Natural killer cell (primary cell): ENCODE measurements at regions not wholly inside any gene's neighbourhood (a gene's known extent, or its start where the extent isn't known, plus 50 kb on each side); places are given as distances from the start of the nearest gene placed in this dataset.

Source experiments
- ATAC-seq, 3 donors: fragments of 150-1000 bp in 2 of 3; fragments of 200-7000 bp in 1 of 3; cut with Tn5 transposase; 1 replicate in 1 of 3; 2 replicates in 2 of 3; pipeline ENCODE4 v1.10.0; 2021; ENCODE audit warnings: mild to moderate bottlenecking in 2 of 3, moderate library complexity in 2 of 3
- DNase-seq, 2 donors: peaks; one replicate each; pipeline versions ENCODE4 v3.0.0 to v3.0.0-alpha.2; 2013 to 2021; ENCODE audit warnings: mixed read lengths in 1 of 2
- H3K27ac ChIP-seq: one replicate; pipeline ENCODE4 v1.5.1; 2013; ENCODE audit warnings: mild to moderate bottlenecking, low read length
- H3K27me3 ChIP-seq: one replicate; pipeline ENCODE4 v1.6.1; 2013; ENCODE audit warnings: low read length; ENCODE audit not compliant: control insufficient read depth, insufficient read depth
- H3K36me3 ChIP-seq: one replicate; pipeline ENCODE4 v1.6.1; 2013; ENCODE audit warnings: low read length; ENCODE audit not compliant: control insufficient read depth, insufficient read depth
- H3K4me1 ChIP-seq: one replicate; pipeline ENCODE4 v1.6.1; 2013; ENCODE audit warnings: low read length; ENCODE audit not compliant: control insufficient read depth, insufficient read depth
- H3K4me3 ChIP-seq: one replicate; pipeline ENCODE4 v1.5.1; 2013; ENCODE audit warnings: low read length
- H3K9me3 ChIP-seq: one replicate; pipeline ENCODE4 v1.6.1; 2013; ENCODE audit warnings: low read length; ENCODE audit not compliant: control insufficient read depth, insufficient read depth
- H3K27ac Mint-ChIP-seq, 2 donors: one replicate each; pipeline ENCODE4 v1.8.0; 2022; ENCODE audit warnings: mild to moderate bottlenecking in 2 of 2, mixed read lengths in 2 of 2, moderate library complexity in 1 of 2
- H3K27me3 Mint-ChIP-seq, 2 donors: one replicate each; pipeline ENCODE4 v1.8.0; 2022; ENCODE audit warnings: low read depth in 2 of 2, mixed read lengths in 2 of 2
- H3K36me3 Mint-ChIP-seq: one replicate; pipeline ENCODE4 v1.8.0; 2022; ENCODE audit warnings: mixed read lengths
- H3K4me1 Mint-ChIP-seq, 2 donors: one replicate each; pipeline ENCODE4 v1.8.0; 2022; ENCODE audit warnings: mixed read lengths in 2 of 2
- H3K4me3 Mint-ChIP-seq: one replicate; pipeline ENCODE4 v1.8.0; 2022; ENCODE audit warnings: mild to moderate bottlenecking, moderate library complexity, mixed read lengths
- H3K9me3 Mint-ChIP-seq, 2 donors: one replicate each; pipeline ENCODE4 v1.8.0; 2022; ENCODE audit warnings: mixed read lengths in 2 of 2
- CTCF ChIP-seq: fragments of 200-600 bp; IDR thresholded peaks from one replicate; pipeline ENCODE4 v1.8.0; 2022; ENCODE audit warnings: antibody characterized with exemption
- WGBS: methylation state at CpG from one replicate; pipeline ENCODE4 v1.1.7; 2013; ENCODE audit warnings: missing lambda C conversion rate; ENCODE audit not compliant: insufficient coverage; 5-methylcytosine and 5-hydroxymethylcytosine counted together
- intact Hi-C: fragments of 100-400 bp; cut with micrococcal nuclease; formaldehyde crosslinking; loops from one replicate; pipeline ENCODE4 v1.14.2; 2022

GRCh38 chr17:71937914-71938313 lies 182.9 kb upstream of the SOX9 start:
- Mint-ChIP-seq H3K27ac (no peak overlapping the region), H3K27me3 (no peaks in the 10 kb centered on the region), H3K36me3 (no peaks in the 10 kb centered on the region), H3K9me3 (peaks cover 4 to 9% of the 10 kb centered on the region in 2 donors), H3K4me1 (no peaks in the 10 kb centered on the region), H3K4me3 (no peak overlapping the region)
- WGBS = no CpG with 5 or more reads among the region's 2 CpGs
- intact Hi-C loops = no loop called here
- H3K4me3 ChIP-seq = no peak overlapping the region
- DNase-seq (no peak), ATAC-seq (no peak)
- H3K27ac ChIP-seq = no peak overlapping the region
- TF ChIP-seq CTCF = no peak
- H3K9me3 ChIP-seq = no peaks in the 10 kb centered on the region
- no peaks in the 10 kb centered on the region for H3K27me3 ChIP-seq
- H3K36me3 ChIP-seq = no peaks in the 10 kb centered on the region
- H3K4me1 ChIP-seq = no peaks in the 10 kb centered on the region

DNA sequence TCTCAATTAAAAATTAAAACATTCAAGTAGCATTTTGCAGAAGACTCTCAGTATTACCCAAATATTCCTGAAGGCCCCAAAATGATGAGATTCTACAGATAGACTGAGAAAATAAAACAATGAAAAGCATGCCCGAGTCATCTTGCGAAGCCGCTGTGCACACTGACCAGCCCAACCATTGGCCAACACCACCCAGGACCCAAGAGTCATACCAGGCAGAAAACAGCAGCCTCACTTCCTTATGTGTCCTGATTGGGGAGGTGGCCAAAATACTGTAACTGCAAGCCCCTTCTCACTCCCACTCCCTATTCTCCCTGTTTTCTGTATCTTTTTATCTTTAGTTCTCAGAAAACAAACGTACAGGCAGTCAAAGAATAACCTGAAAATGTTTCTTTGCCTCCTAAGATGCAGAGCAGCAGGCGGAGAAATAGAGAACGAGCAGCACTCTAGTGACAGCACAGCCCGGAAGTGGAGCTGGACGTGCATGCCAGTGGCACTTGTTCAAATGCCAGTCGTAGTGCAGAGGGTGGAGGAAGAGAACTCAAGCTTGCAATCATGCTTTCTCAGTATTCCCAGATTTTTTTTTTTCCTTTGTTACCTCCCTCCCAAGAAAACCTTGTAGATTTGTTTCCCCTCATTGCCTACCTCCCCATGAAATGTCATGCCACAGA lies 182.3 kb upstream of the SOX9 start:
- Histone ChIP-seq H3K9me3 (no peaks in the 10 kb centered on the region), H3K27ac (no peak overlapping the region), H3K4me3 (no peak overlapping the region), H3K36me3 (no peaks in the 10 kb centered on the region), H3K4me1 (no peaks in the 10 kb centered on the region), H3K27me3 (no peaks in the 10 kb centered on the region)
- 86% methylated on average over 9 of the region's 9 CpGs for WGBS
- DNase-seq (no peak), ATAC-seq (no peak)
- Mint-ChIP-seq H3K36me3 (no peaks in the 10 kb centered on the region), H3K4me3 (no peak overlapping the region), H3K9me3 (peaks cover 4 to 10% of the 10 kb centered on the region in 2 donors), H3K4me1 (no peaks in the 10 kb centered on the region), H3K27me3 (no peaks in the 10 kb centered on the region), H3K27ac (no peak overlapping the region)
- intact Hi-C loops = no loop called here
- no peak for TF ChIP-seq CTCF

- Mint-ChIP-seq H3K36me3 (no peaks in the 10 kb centered on the region), H3K4me3 (no peak overlapping the region), H3K4me1 (no peaks in the 10 kb centered on the region), H3K9me3 (peaks cover 6 to 14% of the 10 kb centered on the region in 2 donors), H3K27me3 (no peaks in the 10 kb centered on the region), H3K27ac (no peak overlapping the region)
- Histone ChIP-seq H3K4me1 (no peaks in the 10 kb centered on the region), H3K9me3 (no peaks in the 10 kb centered on the region), H3K27me3 (no peaks in the 10 kb centered on the region), H3K4me3 (no peak overlapping the region), H3K36me3 (no peaks in the 10 kb centered on the region), H3K27ac (no peak overlapping the region)
- TF ChIP-seq CTCF = no peak
- DNase-seq (no peak), ATAC-seq (no peak)
- whole genome bisulfite sequencing = 83% methylated on average over 1 of the region's 2 CpGs
- intact Hi-C loops = no loop called here
Observed at GRCh38 chr17:71941920-71942319, 178.9 kb upstream of the SOX9 start.

DNA sequence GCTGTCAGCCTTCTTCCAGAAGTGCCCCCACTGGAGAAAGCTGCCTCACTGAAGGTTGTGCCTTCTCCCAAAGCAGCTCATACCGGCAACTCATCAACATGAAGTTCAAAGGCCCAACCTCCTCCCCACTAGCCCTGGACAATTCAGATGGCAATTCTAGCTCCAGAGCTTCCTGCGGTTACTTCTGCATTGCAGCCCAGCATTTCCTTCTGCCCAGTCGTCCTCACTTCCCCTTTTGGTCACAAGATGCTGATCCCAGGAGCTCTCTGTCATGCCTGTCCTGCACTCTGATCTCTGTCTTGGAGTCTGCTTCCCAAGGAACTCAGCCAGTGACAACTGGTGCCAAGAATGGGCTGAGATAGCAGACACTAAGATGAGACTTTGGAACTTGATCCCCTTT lies 178.2 kb upstream of the SOX9 start:
- peaks cover 7 to 14% of the 10 kb centered on the region in 2 donors for H3K9me3 Mint-ChIP-seq
- Histone ChIP-seq H3K27ac (no peak overlapping the region), H3K4me3 (no peak overlapping the region), H3K36me3 (no peaks in the 10 kb centered on the region), H3K4me1 (no peaks in the 10 kb centered on the region), H3K9me3 (no peaks in the 10 kb centered on the region), H3K27me3 (no peaks in the 10 kb centered on the region)
- TF ChIP-seq CTCF = no peak
- no peak overlapping the region for H3K4me3 Mint-ChIP-seq
- 6% methylated on average over 3 of the region's 3 CpGs for WGBS
- H3K27me3 Mint-ChIP-seq = no peaks in the 10 kb centered on the region
- H3K27ac Mint-ChIP-seq = no peak overlapping the region
- DNase-seq = no peak
- intact Hi-C loops = no loop called here
- H3K4me1 Mint-ChIP-seq = no peaks in the 10 kb centered on the region
- no peak for ATAC-seq
- no peaks in the 10 kb centered on the region for H3K36me3 Mint-ChIP-seq
